CD4-positive, alpha-beta T cell treated with Interferon alpha-2 for 1 hour (primary cell): ENCODE measurements at regions not wholly inside any gene's neighbourhood (a gene's known extent, or its start where the extent isn't known, plus 50 kb on each side); places are given as distances from the start of the nearest gene placed in this dataset.
A peak's percentile ranks its signal among the peaks of the same experiment; 100 is the strongest.
"Not testable (repeated sequence)": the region's sequence is repeated elsewhere in the genome, so short reads cannot be mapped to it uniquely, and the experiment has no call there.

ENCODE experiments used
- DNase-seq, 2 donors: peaks; one replicate each; pipeline ENCODE4 v3.0.0-alpha.2; 2020 to 2022

GRCh38 chr4:74505355-74505978 is 60.5 kb downstream of the AREG start:
- not testable (repeated sequence) for DNase-seq

DNA sequence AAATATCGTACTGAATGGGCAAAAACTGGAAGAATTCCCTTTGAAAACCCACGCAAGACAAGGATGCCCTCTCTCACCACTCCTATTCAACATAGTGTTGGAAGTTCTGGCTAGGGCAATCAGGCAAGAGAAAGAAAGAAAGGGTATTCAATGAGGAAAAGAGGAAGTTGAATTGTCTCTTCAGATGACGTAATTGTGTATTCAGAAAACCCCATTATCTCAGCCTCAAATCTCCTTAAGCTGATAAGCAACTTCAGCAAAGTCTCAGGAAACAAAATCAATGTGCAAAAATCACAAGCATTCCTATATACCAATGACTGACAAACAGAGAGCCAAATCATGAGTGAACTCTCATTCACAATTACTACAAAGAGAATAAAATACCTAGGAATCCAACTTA is 64.4 kb downstream of the AREG start:
- DNase-seq = not testable (repeated sequence)

DNA sequence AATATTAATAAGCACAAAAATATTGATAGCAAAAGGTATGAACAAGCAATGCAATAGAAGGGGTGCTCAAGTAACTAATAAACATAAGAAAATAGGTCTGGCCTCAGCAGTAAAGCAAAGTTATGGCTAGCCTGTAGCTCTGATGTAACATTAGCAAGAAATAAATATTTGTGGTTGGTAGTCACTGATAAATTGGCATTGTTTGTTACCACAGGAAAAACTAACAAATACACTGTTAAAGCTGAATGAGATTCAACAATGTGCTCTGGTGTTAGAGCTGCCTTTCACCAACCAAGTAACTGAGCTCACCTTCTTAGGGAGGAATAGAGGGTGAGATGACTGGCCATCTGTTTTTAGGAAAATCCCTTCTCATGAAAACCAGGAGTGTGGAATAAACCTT is 71.4 kb downstream of the AREG start:
- DNase-seq = no peak

DNA sequence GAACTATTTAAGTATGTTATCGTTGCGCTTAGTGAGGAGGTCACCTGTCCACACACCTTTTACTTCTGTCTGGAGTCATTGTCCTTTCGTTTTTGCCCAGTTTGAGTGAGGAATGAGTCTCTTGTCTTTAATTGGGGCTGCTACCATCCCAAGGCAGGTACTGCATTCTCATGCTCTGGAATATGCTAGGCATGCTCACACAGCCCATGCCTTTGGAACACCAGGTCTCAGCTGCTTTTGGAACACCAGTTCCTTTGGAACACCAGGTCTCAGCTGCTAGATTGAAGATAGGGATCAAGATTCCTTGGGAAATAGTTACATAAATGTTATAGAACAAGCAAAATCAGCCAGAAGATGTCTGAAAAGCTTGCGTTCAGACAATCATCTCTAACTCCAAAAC is 73.1 kb downstream of the AREG start:
- DNase-seq = no peak

- no peak for DNase-seq
These were observed 77.5 kb downstream of the AREG start for GRCh38 chr4:74522251-74522991.

- DNase-seq = no peak
These were observed 78.2 kb downstream of the AREG start for GRCh38 chr4:74523096-74523495.

GRCh38 chr4:74524985-74525384 is 80.0 kb downstream of the AREG start:
- no peak for DNase-seq

GRCh38 chr4:74527049-74527448 is 82.1 kb downstream of the AREG start:
- DNase-seq = no peak

GRCh38 chr4:74528178-74528577 is 83.2 kb downstream of the AREG start:
- DNase-seq = no peak

- DNase-seq = no peak
These were observed 84.5 kb downstream of the AREG start for GRCh38 chr4:74529284-74530041.

DNA sequence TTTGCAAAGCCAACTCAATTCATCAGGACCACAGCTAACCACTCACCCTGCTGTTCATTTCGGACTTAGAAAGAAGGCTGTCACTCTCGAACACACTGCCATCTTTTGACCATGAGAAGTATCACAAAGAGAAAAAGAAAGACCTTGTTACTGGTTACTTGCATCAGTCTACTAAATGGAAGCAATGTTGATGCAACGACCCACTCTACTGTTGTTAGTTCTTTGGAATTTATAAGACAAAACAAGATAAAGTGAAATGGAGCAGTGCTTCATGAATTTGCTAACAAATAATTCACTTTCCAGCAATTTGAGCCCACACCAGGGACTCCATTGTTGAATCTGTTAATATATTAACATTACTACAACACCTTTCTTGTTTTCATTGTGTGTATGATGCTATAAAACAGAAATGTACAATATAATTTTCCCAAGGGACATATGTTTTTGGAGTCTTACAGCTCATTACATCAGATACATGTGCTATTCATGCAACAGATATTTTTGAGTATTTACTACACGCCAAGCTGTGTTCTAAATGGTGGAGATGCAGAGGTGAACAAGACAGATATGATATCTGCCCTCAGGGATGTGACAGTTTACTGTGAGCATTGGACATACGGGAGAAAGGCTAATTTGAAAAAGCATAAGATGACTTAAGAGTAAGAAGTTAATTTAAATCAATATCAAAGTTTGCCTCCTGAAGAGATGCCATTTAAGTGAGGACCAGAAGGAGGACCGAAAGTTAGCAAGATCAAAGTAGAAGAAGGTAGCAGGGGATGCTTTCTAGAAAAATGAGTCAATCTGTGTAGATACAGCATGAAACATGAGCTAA is 87.2 kb downstream of the AREG start:
- peak; percentile 1 to 40 for DNase-seq

DNA sequence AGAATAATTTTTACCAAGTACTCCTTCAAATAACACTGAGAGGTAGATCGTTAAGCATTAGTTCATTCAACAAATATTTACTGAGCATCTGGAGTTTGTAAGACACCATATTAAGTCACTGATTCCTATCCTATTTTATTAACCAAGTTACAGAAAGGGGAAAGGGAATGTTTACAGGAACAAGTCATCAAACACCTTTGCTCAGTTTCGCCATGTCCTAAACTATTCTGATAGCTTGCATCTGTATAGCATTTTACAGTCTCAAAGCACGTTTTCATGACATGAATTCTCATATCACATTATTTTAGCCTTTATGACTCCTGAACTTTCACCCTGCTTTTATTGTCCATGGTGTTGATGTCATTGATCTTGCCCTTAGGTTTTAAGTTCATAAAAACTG is 89.2 kb downstream of the AREG start:
- no peak for DNase-seq

- DNase-seq = no peak
These were observed 90.0 kb downstream of the AREG start for GRCh38 chr4:74534936-74535335.

DNA sequence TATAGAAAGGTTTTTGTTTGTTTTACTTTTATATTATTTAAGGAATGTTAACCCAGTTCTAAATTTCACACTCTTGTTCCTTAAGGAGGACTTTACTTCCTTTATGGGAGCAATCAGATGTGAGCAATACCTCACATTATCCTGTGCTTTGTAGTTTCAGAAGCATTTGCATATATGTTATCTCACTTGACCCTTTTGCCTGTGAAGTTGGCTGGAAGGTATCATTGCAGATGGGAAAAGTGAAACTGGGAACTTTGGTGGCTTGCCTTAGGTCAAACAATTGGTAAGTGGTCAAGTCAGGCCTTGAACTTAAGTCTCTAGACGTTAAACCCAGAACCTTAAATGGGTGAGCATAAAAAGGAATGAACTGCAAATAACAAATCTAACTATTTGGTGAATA is 90.6 kb downstream of the AREG start:
- no peak for DNase-seq

GRCh38 chr4:74536557-74536956 is 91.6 kb downstream of the AREG start:
- no peak for DNase-seq

- DNase-seq = no peak
These were observed 92.5 kb downstream of the AREG start for GRCh38 chr4:74537459-74537858.

- no peak for DNase-seq
These were observed 94.3 kb downstream of the AREG start for GRCh38 chr4:74539044-74539790.

- DNase-seq = no peak
These were observed 95.3 kb downstream of the AREG start for GRCh38 chr4:74540193-74540592.

- no peak for DNase-seq
These were observed 96.7 kb downstream of the AREG start for GRCh38 chr4:74541667-74542066.

- DNase-seq = peak; percentile 25 to 31
These were observed 98.4 kb downstream of the AREG start for GRCh38 chr4:74543231-74543781.

- no peak for DNase-seq
These were observed 99.0 kb downstream of the AREG start for GRCh38 chr4:74543983-74544382.
